ENCODE measurements at regions not wholly inside any gene's neighbourhood (a gene's known extent, or its start where the extent isn't known, plus 50 kb on each side); places are given as distances from the start of the nearest gene placed in this dataset.

DNA sequence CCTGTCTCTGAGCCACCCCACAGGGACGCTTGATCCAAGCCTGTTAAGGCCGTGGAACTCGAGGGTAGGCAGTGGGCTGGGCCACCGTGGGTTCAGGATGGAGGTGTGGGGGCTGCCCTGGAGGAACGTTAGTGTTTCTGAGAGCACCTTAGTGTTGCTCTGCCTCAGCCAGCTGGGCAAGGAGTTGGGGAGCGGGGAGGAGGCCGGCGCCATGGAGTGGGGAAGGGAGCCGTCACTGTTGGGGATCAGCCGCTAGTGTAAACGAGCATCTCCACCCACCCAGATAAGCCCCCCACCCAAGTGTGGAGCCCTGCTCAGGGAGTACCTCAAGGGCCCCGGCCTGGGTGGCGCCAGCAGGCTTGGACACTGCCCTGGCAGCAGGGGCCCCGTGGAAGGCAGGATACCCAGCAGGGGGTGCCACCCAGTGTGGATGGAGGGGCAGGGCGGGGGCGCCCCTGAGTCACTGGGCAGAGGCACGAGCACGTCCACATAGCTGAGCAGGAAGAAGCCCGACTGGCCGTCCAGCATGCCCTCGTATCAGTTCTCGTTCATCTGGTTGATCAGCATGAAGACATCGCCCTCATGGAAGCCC, 98.6 kb downstream of the KPNA2 start:
- Histone ChIP-seq H3K4me3 (IDR thresholded peaks at IDR 0.05; ENCODE audit: insufficient read depth, low read depth, low read length) (no peak overlapping the region), H4K20me1 (ENCODE audit: insufficient read depth) (no peaks in the 10 kb centered on the region), H2AFZ (ENCODE audit: low read depth) (no peak overlapping the region), H3K36me3 (ENCODE audit: insufficient read depth) (no peaks in the 10 kb centered on the region), H3K27ac (no peak overlapping the region), H3K4me1 (ENCODE audit: low read depth, poor library complexity, severe bottlenecking) (no peaks in the 10 kb centered on the region), H3K79me2 (ENCODE audit: insufficient read depth, low read depth) (no peaks in the 10 kb centered on the region), H3K27me3 (ENCODE audit: insufficient read depth, low read depth) (no peaks in the 10 kb centered on the region), H3K4me2 (no peak overlapping the region), H3K9ac (no peak overlapping the region)
- TF ChIP-seq, protein P1, sequence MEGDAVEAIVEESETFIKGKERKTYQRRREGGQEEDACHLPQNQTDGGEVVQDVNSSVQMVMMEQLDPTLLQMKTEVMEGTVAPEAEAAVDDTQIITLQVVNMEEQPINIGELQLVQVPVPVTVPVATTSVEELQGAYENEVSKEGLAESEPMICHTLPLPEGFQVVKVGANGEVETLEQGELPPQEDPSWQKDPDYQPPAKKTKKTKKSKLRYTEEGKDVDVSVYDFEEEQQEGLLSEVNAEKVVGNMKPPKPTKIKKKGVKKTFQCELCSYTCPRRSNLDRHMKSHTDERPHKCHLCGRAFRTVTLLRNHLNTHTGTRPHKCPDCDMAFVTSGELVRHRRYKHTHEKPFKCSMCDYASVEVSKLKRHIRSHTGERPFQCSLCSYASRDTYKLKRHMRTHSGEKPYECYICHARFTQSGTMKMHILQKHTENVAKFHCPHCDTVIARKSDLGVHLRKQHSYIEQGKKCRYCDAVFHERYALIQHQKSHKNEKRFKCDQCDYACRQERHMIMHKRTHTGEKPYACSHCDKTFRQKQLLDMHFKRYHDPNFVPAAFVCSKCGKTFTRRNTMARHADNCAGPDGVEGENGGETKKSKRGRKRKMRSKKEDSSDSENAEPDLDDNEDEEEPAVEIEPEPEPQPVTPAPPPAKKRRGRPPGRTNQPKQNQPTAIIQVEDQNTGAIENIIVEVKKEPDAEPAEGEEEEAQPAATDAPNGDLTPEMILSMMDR (conservative IDR thresholded peaks at IDR 0.05; ENCODE audit: low read depth, low read length) = no peak

DNA sequence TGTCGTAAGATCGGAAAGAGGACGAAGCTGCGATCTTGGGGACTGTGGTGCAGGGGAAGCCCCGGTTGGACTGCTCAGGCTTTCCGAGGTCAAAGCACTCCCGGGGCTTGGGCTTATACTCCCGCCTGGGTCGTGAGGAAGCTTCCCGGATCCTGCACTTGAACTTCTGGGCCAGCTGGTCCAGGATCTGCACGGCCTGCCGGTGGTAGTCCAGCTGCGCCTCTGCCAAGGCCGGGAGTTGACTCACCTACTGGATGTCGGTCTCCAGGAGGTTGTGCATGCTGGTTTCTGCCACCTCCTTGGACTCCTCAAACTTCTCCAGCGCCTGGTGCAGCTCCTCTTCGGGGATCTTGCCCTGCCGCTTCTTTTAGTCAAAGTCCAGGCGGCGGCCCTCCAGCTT, 99.2 kb downstream of the KPNA2 start:
- Histone ChIP-seq H4K20me1 (ENCODE audit: insufficient read depth) (no peaks in the 10 kb centered on the region), H3K4me3 (IDR thresholded peaks at IDR 0.05; ENCODE audit: insufficient read depth, low read depth, low read length) (no peak overlapping the region), H3K27ac (no peak overlapping the region), H2AFZ (ENCODE audit: low read depth) (no peak overlapping the region), H3K4me1 (ENCODE audit: low read depth, poor library complexity, severe bottlenecking) (no peaks in the 10 kb centered on the region), H3K4me2 (no peak overlapping the region), H3K79me2 (ENCODE audit: insufficient read depth, low read depth) (no peaks in the 10 kb centered on the region), H3K27me3 (ENCODE audit: insufficient read depth, low read depth) (no peaks in the 10 kb centered on the region), H3K36me3 (ENCODE audit: insufficient read depth) (no peaks in the 10 kb centered on the region), H3K9ac (no peak overlapping the region)
- TF ChIP-seq, protein P1 (conservative IDR thresholded peaks at IDR 0.05; ENCODE audit: low read depth, low read length) = no peak

DNA sequence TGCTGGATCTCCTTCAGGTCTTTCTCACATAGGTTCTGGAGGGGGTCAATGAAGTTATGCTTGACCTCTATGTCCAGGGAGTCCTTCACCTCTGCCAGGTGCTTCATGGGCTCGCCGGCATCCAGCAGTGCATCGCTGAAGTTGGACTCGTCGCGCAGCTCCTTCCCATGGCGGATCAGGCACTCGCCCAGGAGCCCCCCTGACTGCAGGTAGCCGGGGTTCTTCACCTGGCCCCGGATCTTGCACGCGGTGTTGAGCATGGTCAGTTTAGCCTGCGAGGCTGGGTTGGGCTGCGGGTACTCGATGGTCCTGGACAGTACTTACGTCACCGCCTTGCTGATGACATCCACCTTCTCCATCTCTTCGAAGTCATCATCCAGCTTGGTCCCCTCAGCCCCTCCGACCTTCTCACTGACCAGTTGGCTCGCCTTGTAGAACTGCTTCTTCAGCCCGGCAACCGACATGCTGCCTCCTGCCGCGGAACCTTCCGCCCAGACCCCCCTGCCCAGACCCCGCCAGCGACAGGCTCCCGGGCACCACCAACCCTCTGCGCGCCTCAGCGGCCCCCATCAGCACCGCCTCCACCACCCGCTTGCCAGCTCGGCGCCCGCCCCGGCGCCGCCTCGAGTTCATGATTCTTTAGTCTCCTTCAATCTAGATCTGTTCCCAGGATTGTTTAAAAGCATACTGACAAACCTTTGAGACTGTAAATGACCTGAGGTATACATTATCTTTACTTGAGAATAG, 99.8 kb downstream of the KPNA2 start:
- no peaks in the 10 kb centered on the region for H3K79me2 ChIP-seq (ENCODE audit: insufficient read depth, low read depth)
- H3K27ac ChIP-seq = no peak overlapping the region
- H3K9ac ChIP-seq = no peak overlapping the region
- H3K27me3 ChIP-seq (ENCODE audit: insufficient read depth, low read depth) = no peaks in the 10 kb centered on the region
- no peaks in the 10 kb centered on the region for H3K4me1 ChIP-seq (ENCODE audit: low read depth, poor library complexity, severe bottlenecking)
- no peaks in the 10 kb centered on the region for H3K36me3 ChIP-seq (ENCODE audit: insufficient read depth)
- no peak overlapping the region for H3K4me3 ChIP-seq (IDR thresholded peaks at IDR 0.05; ENCODE audit: insufficient read depth, low read depth, low read length)
- H3K4me2 ChIP-seq = no peak overlapping the region
- no peak overlapping the region for H2AFZ ChIP-seq (ENCODE audit: low read depth)
- TF ChIP-seq, protein P1 (conservative IDR thresholded peaks at IDR 0.05; ENCODE audit: low read depth, low read length) = no peak
- H4K20me1 ChIP-seq (ENCODE audit: insufficient read depth) = no peaks in the 10 kb centered on the region

DNA sequence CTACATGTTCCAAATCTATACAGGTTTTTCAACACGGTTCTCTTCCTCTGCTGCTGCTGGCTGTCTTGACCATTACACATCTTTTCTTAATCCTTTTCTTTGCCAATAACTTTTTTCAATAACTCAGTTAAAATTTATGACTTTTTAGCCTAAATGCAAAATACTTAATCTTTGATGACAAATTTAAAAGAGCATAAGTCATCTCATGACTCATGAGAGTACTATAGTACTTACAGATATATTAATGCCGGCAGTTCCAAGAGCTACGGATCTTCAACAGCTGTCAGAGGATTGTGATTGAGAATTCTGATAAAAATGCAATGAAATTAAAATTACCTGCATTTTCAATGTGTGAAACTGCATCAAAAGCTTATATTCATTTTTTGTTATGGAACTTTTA, 105.5 kb downstream of the KPNA2 start:
- no peaks in the 10 kb centered on the region for H3K27me3 ChIP-seq (ENCODE audit: insufficient read depth, low read depth)

More for the DNA sequence above, 105.5 kb downstream of the KPNA2 start:
- H3K36me3 ChIP-seq (ENCODE audit: insufficient read depth) = no peaks in the 10 kb centered on the region
- no peak overlapping the region for H3K9ac ChIP-seq
- no peak overlapping the region for H3K27ac ChIP-seq
- no peaks in the 10 kb centered on the region for H4K20me1 ChIP-seq (ENCODE audit: insufficient read depth)
- H3K4me1 ChIP-seq (ENCODE audit: low read depth, poor library complexity, severe bottlenecking) = peaks cover 26% of the 10 kb centered on the region
- no peak overlapping the region for H3K4me3 ChIP-seq (IDR thresholded peaks at IDR 0.05; ENCODE audit: insufficient read depth, low read depth, low read length)
- H3K79me2 ChIP-seq (ENCODE audit: insufficient read depth, low read depth) = no peaks in the 10 kb centered on the region
- TF ChIP-seq, protein P1 (conservative IDR thresholded peaks at IDR 0.05; ENCODE audit: low read depth, low read length) = no peak
- no peak overlapping the region for H2AFZ ChIP-seq (ENCODE audit: low read depth)
- H3K4me2 ChIP-seq = no peak overlapping the region

Data from KMS-11 (cell line).